Stimulated activated CD8-positive, alpha-beta memory T cell treated with anti-CD3 and anti-CD28 coated beads, Interleukin-4, amount 100 ng/mL, for 48 hours (primary cell): ENCODE measurements at regions not wholly inside any gene's neighbourhood (a gene's known extent, or its start where the extent isn't known, plus 50 kb on each side); places are given as distances from the start of the nearest gene placed in this dataset.
"Not testable (repeated sequence)": the region's sequence is repeated elsewhere in the genome, so short reads cannot be mapped to it uniquely, and the experiment has no call there.

Experiments used
- DNase-seq: peaks from one replicate; pipeline ENCODE4 v3.0.0-alpha.2; 2020

GRCh38 chr17:30686538-30687479, 137.7 kb downstream of the CRLF3 start:
- DNase-seq = not testable (repeated sequence)

GRCh38 chr17:30682280-30682679, 142.2 kb downstream of the CRLF3 start:
- not testable (repeated sequence) for DNase-seq

- DNase-seq = not testable (repeated sequence)
These were observed 143.8 kb downstream of the CRLF3 start for GRCh38 chr17:30680681-30681080.

GRCh38 chr17:30677550-30678249, 146.8 kb downstream of the CRLF3 start:
- DNase-seq = no peak

GRCh38 chr17:30675777-30676492, 148.6 kb downstream of the CRLF3 start:
- not testable (repeated sequence) for DNase-seq

- DNase-seq = not testable (repeated sequence)
These were observed 155.3 kb downstream of the CRLF3 start for GRCh38 chr17:30669217-30669649.

GRCh38 chr17:30668360-30669181, 155.9 kb downstream of the CRLF3 start:
- DNase-seq = not testable (repeated sequence)

- DNase-seq = peak; percentile 31
These were observed 156.7 kb downstream of the CRLF3 start for GRCh38 chr17:30667657-30668359.

GRCh38 chr17:30666838-30667656, 157.4 kb downstream of the CRLF3 start:
- not testable (repeated sequence) for DNase-seq

GRCh38 chr17:30663727-30664455, 160.6 kb downstream of the CRLF3 start:
- not testable (repeated sequence) for DNase-seq

GRCh38 chr17:30657148-30657547, 167.3 kb downstream of the CRLF3 start:
- DNase-seq = not testable (repeated sequence)

- not testable (repeated sequence) for DNase-seq
These were observed 171.5 kb downstream of the CRLF3 start for GRCh38 chr17:30653038-30653437.

- not testable (repeated sequence) for DNase-seq
These were observed 172.9 kb downstream of the GOSR1 start for GRCh38 chr17:30650149-30650548.

- DNase-seq = not testable (repeated sequence)
These were observed 170.9 kb downstream of the GOSR1 start for GRCh38 chr17:30648015-30648620.

GRCh38 chr17:30645875-30646274, 168.7 kb downstream of the GOSR1 start:
- not testable (repeated sequence) for DNase-seq

GRCh38 chr17:30644713-30645112, 167.5 kb downstream of the GOSR1 start:
- DNase-seq = not testable (repeated sequence)

GRCh38 chr17:30644287-30644686, 167.1 kb downstream of the GOSR1 start:
- not testable (repeated sequence) for DNase-seq

- not testable (repeated sequence) for DNase-seq
These were observed 164.2 kb downstream of the GOSR1 start for GRCh38 chr17:30641428-30641827.

GRCh38 chr17:30639391-30639790, 162.2 kb downstream of the GOSR1 start:
- DNase-seq = not testable (repeated sequence)
